RWPE2 (cell line): ENCODE measurements at regions not wholly inside any gene's neighbourhood (a gene's known extent, or its start where the extent isn't known, plus 50 kb on each side); places are given as distances from the start of the nearest gene placed in this dataset.

Source experiments
- ATAC-seq: fragments of 200-7000 bp; cut with Tn5 transposase; 3 replicates; pipeline ENCODE4 v1.9.1; 2021; ENCODE audit warnings: low read depth
- DNase-seq: peaks from one replicate; pipeline ENCODE4 v3.0.0-alpha.2; 2020; ENCODE audit warnings: low spot score
- H3K27ac ChIP-seq: fragments of 450-650 bp; 2 replicates; pipeline ENCODE4 v1.5.1; 2017; ENCODE audit warnings: mild to moderate bottlenecking; ENCODE audit not compliant: poor library complexity, severe bottlenecking
- H3K27me3 ChIP-seq: fragments of 250-450 bp; sonication (Bioruptor Pico); 2 replicates; pipeline ENCODE4 v1.5.1; 2021; ENCODE audit warnings: mild to moderate bottlenecking, moderate library complexity; ENCODE audit not compliant: insufficient read depth, poor library complexity, severe bottlenecking
- H3K36me3 ChIP-seq: fragments of 250-450 bp; sonication (Bioruptor Pico); 2 replicates; pipeline ENCODE4 v1.5.1; 2020; ENCODE audit warnings: low read depth, mild to moderate bottlenecking, moderate library complexity
- H3K4me1 ChIP-seq: fragments of 250-450 bp; sonication (Bioruptor Pico); 2 replicates; pipeline ENCODE4 v1.5.1; 2021; ENCODE audit warnings: mild to moderate bottlenecking, moderate library complexity; ENCODE audit not compliant: insufficient read depth, poor library complexity, severe bottlenecking
- H3K4me3 ChIP-seq: fragments of 250-450 bp; sonication (Bioruptor Pico); 2 replicates; pipeline ENCODE4 v1.5.1; 2021; ENCODE audit warnings: mild to moderate bottlenecking, moderate library complexity; ENCODE audit not compliant: severe bottlenecking
- H3K9me3 ChIP-seq: fragments of 250-450 bp; sonication (Bioruptor Pico); 2 replicates; pipeline ENCODE4 v1.5.1; 2021; ENCODE audit warnings: mild to moderate bottlenecking, moderate library complexity; ENCODE audit not compliant: severe bottlenecking
- CTCF ChIP-seq: fragments of 450-650 bp; IDR thresholded peaks from one replicate; pipeline ENCODE4 v1.5.1; 2017; ENCODE audit warnings: mild to moderate bottlenecking, moderate library complexity; ENCODE audit not compliant: poor library complexity, severe bottlenecking

GRCh38 chr6:44530209-44530909, 142.9 kb downstream of the CDC5L start:
- H3K9me3 ChIP-seq = no peaks in the 10 kb centered on the region
- H3K36me3 ChIP-seq = no peaks in the 10 kb centered on the region
- ATAC-seq = no peak
- no peak overlapping the region for H3K4me3 ChIP-seq
- H3K4me1 ChIP-seq = no peaks in the 10 kb centered on the region
- H3K27ac ChIP-seq = no peak overlapping the region
- TF ChIP-seq CTCF = no peak
- H3K27me3 ChIP-seq = no peaks in the 10 kb centered on the region
- no peak for DNase-seq

GRCh38 chr6:44530910-44531234, 143.4 kb downstream of the CDC5L start:
- H3K4me1 ChIP-seq = no peaks in the 10 kb centered on the region
- no peak overlapping the region for H3K4me3 ChIP-seq
- no peaks in the 10 kb centered on the region for H3K9me3 ChIP-seq
- H3K27me3 ChIP-seq = no peaks in the 10 kb centered on the region
- no peaks in the 10 kb centered on the region for H3K36me3 ChIP-seq
- DNase-seq (no peak), ATAC-seq (no peak)
- H3K27ac ChIP-seq = no peak overlapping the region
- no peak for TF ChIP-seq CTCF

- Histone ChIP-seq H3K36me3 (no peaks in the 10 kb centered on the region), H3K27ac (no peak overlapping the region), H3K27me3 (no peaks in the 10 kb centered on the region), H3K4me1 (no peaks in the 10 kb centered on the region), H3K9me3 (no peaks in the 10 kb centered on the region), H3K4me3 (no peak overlapping the region)
- no peak for DNase-seq
- ATAC-seq = no peak
- TF ChIP-seq CTCF = no peak
These were observed 144.0 kb downstream of the CDC5L start for GRCh38 chr6:44531442-44532015.

- no peak for TF ChIP-seq CTCF
- H3K9me3 ChIP-seq = no peaks in the 10 kb centered on the region
- no peaks in the 10 kb centered on the region for H3K4me1 ChIP-seq
- no peak overlapping the region for H3K4me3 ChIP-seq
- no peaks in the 10 kb centered on the region for H3K36me3 ChIP-seq
- DNase-seq = no peak
- no peak for ATAC-seq
- H3K27me3 ChIP-seq = no peaks in the 10 kb centered on the region
- no peak overlapping the region for H3K27ac ChIP-seq
These were observed 145.9 kb downstream of the CDC5L start for GRCh38 chr6:44533421-44533820.

- Histone ChIP-seq H3K27ac (no peak overlapping the region), H3K4me3 (no peak overlapping the region), H3K9me3 (no peaks in the 10 kb centered on the region), H3K27me3 (no peaks in the 10 kb centered on the region), H3K36me3 (no peaks in the 10 kb centered on the region), H3K4me1 (no peaks in the 10 kb centered on the region)
- ATAC-seq = no peak
- TF ChIP-seq CTCF = no peak
- DNase-seq = no peak
These were observed 146.8 kb downstream of the CDC5L start for GRCh38 chr6:44534291-44534690.
